HEK293 (cell line): ENCODE measurements at regions not wholly inside any gene's neighbourhood (a gene's known extent, or its start where the extent isn't known, plus 50 kb on each side); places are given as distances from the start of the nearest gene placed in this dataset.

ENCODE experiments used
- CTCF ChIA-PET: fragments of 350-600 bp; formaldehyde crosslinking; extraction: SDS; loops from one replicate; lab custom pipeline; 2021; ENCODE audit warnings: antibody characterized with exemption; lab: Yijun Ruan, JAX
- POLR2A ChIA-PET: fragments of 300-600 bp; formaldehyde crosslinking; extraction: SDS; loops from one replicate; lab custom pipeline; 2020; ENCODE audit warnings: antibody characterized with exemption, inconsistent platforms; lab: Yijun Ruan, JAX
- H3K27ac ChIP-seq: fragments of 200-500 bp; sonication (Bioruptor generic); 2 replicates; pipeline ENCODE4 v1.5.1; 2014; ENCODE audit warnings: low read depth, low read length, control low read depth, inconsistent platforms; ENCODE audit errors: extremely low read depth
- H3K36me3 ChIP-seq, 2 experiments: fragments of 200-500 bp in 1 of 2; sonication (Bioruptor generic) in 1 of 2; 1 replicate in 1 of 2; 2 replicates in 1 of 2; pipeline ENCODE4 v1.5.1; 2014 to 2017; ENCODE audit warnings: inconsistent platforms in 2 of 2, low read length in 2 of 2; ENCODE audit not compliant: control insufficient read depth in 2 of 2, insufficient read depth in 1 of 2
- H3K4me1 ChIP-seq: fragments of 200-500 bp; sonication (Bioruptor generic); 2 replicates; pipeline ENCODE4 v1.5.1; 2014; ENCODE audit warnings: mild to moderate bottlenecking, low read length, inconsistent platforms; ENCODE audit not compliant: control insufficient read depth, insufficient read depth
- H3K4me3 ChIP-seq: 2 replicates; pipeline ENCODE4 v1.5.1; 2011; ENCODE audit warnings: low read depth, mild to moderate bottlenecking, control low read depth, low read length, moderate library complexity
- H3K9me3 ChIP-seq: fragments of 200-500 bp; sonication (Bioruptor generic); 2 replicates; pipeline ENCODE4 v1.5.1; 2014; ENCODE audit warnings: low read depth, low read length, inconsistent platforms; ENCODE audit not compliant: control insufficient read depth, insufficient read depth
- GFI1B ChIP-seq: fragments of 450-650 bp; formaldehyde crosslinking; IDR thresholded peaks from 2 replicates; pipeline ENCODE4 v1.5.1; 2016; ENCODE audit warnings: missing biosample characterization, missing genetic modification characterization
- SP3 ChIP-seq: fragments of 450-650 bp; formaldehyde crosslinking; IDR thresholded peaks from 2 replicates; pipeline ENCODE4 v1.5.1; 2016; ENCODE audit warnings: missing biosample characterization, missing genetic modification characterization
- ZBTB20 ChIP-seq: fragments of 450-650 bp; formaldehyde crosslinking; IDR thresholded peaks from 2 replicates; pipeline ENCODE4 v1.5.1; 2016; ENCODE audit warnings: missing biosample characterization, missing genetic modification characterization
- ZFP41 ChIP-seq: fragments of 450-650 bp; formaldehyde crosslinking; IDR thresholded peaks from 2 replicates; pipeline ENCODE4 v1.5.1; 2016; ENCODE audit warnings: missing biosample characterization, missing genetic modification characterization, borderline replicate concordance
- ZNF10 ChIP-seq: fragments of 450-650 bp; formaldehyde crosslinking; IDR thresholded peaks from 2 replicates; pipeline ENCODE4 v1.5.1; 2017; ENCODE audit warnings: missing biosample characterization, missing genetic modification characterization
- ZNF133 ChIP-seq: fragments of 450-650 bp; formaldehyde crosslinking; IDR thresholded peaks from 2 replicates; pipeline ENCODE4 v1.5.1; 2016; ENCODE audit warnings: missing biosample characterization, missing genetic modification characterization
- ZNF148 ChIP-seq: fragments of 450-650 bp; formaldehyde crosslinking; IDR thresholded peaks from 2 replicates; pipeline ENCODE4 v1.5.0; 2017; ENCODE audit warnings: missing biosample characterization, missing genetic modification characterization, borderline replicate concordance
- ZNF24 ChIP-seq: fragments of 450-650 bp; formaldehyde crosslinking; IDR thresholded peaks from 2 replicates; pipeline ENCODE4 v1.5.1; 2016; ENCODE audit warnings: missing biosample characterization, missing genetic modification characterization
- ZNF248 ChIP-seq: fragments of 450-650 bp; formaldehyde crosslinking; IDR thresholded peaks from 2 replicates; pipeline ENCODE4 v1.5.1; 2017; ENCODE audit warnings: missing biosample characterization, missing genetic modification characterization
- ZNF292 ChIP-seq: fragments of 450-650 bp; formaldehyde crosslinking; IDR thresholded peaks from 2 replicates; pipeline ENCODE4 v1.5.1; 2016; ENCODE audit warnings: low read depth, missing biosample characterization, missing genetic modification characterization, borderline replicate concordance
- ZNF324 ChIP-seq: fragments of 450-650 bp; formaldehyde crosslinking; IDR thresholded peaks from 2 replicates; pipeline ENCODE4 v1.5.1; 2016; ENCODE audit warnings: missing biosample characterization, missing genetic modification characterization
- ZNF37A ChIP-seq: fragments of 450-650 bp; IDR thresholded peaks from 2 replicates; pipeline ENCODE4 v1.5.1; 2018; ENCODE audit warnings: missing biosample characterization, missing genetic modification characterization
- ZNF561 ChIP-seq: fragments of 450-650 bp; IDR thresholded peaks from 2 replicates; pipeline ENCODE4 v1.5.1; 2018; ENCODE audit warnings: missing biosample characterization, missing genetic modification characterization, borderline replicate concordance
- ZNF610 ChIP-seq: fragments of 450-650 bp; formaldehyde crosslinking; IDR thresholded peaks from 2 replicates; pipeline ENCODE4 v1.5.1; 2016; ENCODE audit warnings: missing biosample characterization, missing genetic modification characterization, borderline replicate concordance
- ZNF658 ChIP-seq: fragments of 450-650 bp; formaldehyde crosslinking; IDR thresholded peaks from 2 replicates; pipeline ENCODE4; 2016; ENCODE audit warnings: missing biosample characterization, missing genetic modification characterization
- ZNF660 ChIP-seq: fragments of 450-650 bp; IDR thresholded peaks from 2 replicates; pipeline ENCODE4 v1.5.1; 2018; ENCODE audit warnings: missing biosample characterization, mild to moderate bottlenecking, missing genetic modification characterization
- ZNF670 ChIP-seq: fragments of 450-650 bp; formaldehyde crosslinking; IDR thresholded peaks from 2 replicates; pipeline ENCODE4 v1.5.1; 2016; ENCODE audit warnings: missing biosample characterization, missing genetic modification characterization, low read depth
- ZNF768 ChIP-seq: fragments of 450-650 bp; formaldehyde crosslinking; IDR thresholded peaks from 2 replicates; pipeline ENCODE4 v1.5.1; 2018; ENCODE audit warnings: missing biosample characterization, mild to moderate bottlenecking, missing genetic modification characterization
- ZNF776 ChIP-seq: fragments of 450-650 bp; formaldehyde crosslinking; IDR thresholded peaks from 2 replicates; pipeline ENCODE4 v1.5.0; 2017; ENCODE audit warnings: missing biosample characterization, missing genetic modification characterization, borderline replicate concordance
- TF ChIP-seq, protein P1 (sequence below): fragments of 450-650 bp; formaldehyde crosslinking; IDR thresholded peaks from 2 replicates; pipeline ENCODE4 v1.5.1; 2017; ENCODE audit warnings: missing biosample characterization, mild to moderate bottlenecking, missing genetic modification characterization, moderate library complexity
- TF ChIP-seq, protein P2 (sequence below): fragments of 450-650 bp; formaldehyde crosslinking; IDR thresholded peaks from 2 replicates; pipeline ENCODE4 v1.5.1; 2016; ENCODE audit warnings: missing biosample characterization, missing genetic modification characterization

- no peaks in the 10 kb centered on the region for H3K36me3 ChIP-seq
- TF ChIP-seq ZNF610 (tag by site-specific recombination), result no peak
- TF ChIP-seq ZNF324 (tag by site-specific recombination), result no peak
- TF ChIP-seq ZNF10 (tag by site-specific recombination), result no peak
- TF ChIP-seq ZNF776, result no peak
- H3K4me1 ChIP-seq, result no peaks in the 10 kb centered on the region
- CTCF ChIA-PET, result interaction anchor here (0.6 kb wide), 1 partner anchor 363 kb away, joined by 3 read pairs; no protein-coding TSS in a partner anchor
- POLR2A ChIA-PET, result no interaction called here
- no peak overlapping the region for H3K27ac ChIP-seq
- no peak overlapping the region for H3K4me3 ChIP-seq
- no peaks in the 10 kb centered on the region for H3K9me3 ChIP-seq
Observed at GRCh38 chr15:46654993-46655392, 1020.2 kb downstream of the SQOR start.

GRCh38 chr15:46660096-46660842 is 1025.4 kb downstream of the SQOR start:
- Histone ChIP-seq H3K27ac (no peak overlapping the region), H3K36me3 (no peaks in the 10 kb centered on the region), H3K4me3 (no peak overlapping the region), H3K9me3 (no peaks in the 10 kb centered on the region), H3K4me1 (no peaks in the 10 kb centered on the region)
- TF ChIP-seq ZNF660 (tag by site-specific recombination) (no peak), ZNF37A (tag by site-specific recombination) (no peak), ZNF768 (tag by site-specific recombination) (no peak), ZNF670 (tag by site-specific recombination) (no peak), ZNF248 (no peak), ZNF24 (tag by site-specific recombination) (no peak), ZNF292 (no peak), GFI1B (tag by site-specific recombination) (no peak), ZNF148 (no peak), ZNF561 (tag by site-specific recombination) (no peak), ZNF658 (tag by site-specific recombination) (no peak), SP3 (tag by site-specific recombination) (no peak), ZFP41 (tag by site-specific recombination) (no peak), ZBTB20 (tag by site-specific recombination) (no peak), ZNF133 (no peak)
- TF ChIP-seq, protein P1, sequence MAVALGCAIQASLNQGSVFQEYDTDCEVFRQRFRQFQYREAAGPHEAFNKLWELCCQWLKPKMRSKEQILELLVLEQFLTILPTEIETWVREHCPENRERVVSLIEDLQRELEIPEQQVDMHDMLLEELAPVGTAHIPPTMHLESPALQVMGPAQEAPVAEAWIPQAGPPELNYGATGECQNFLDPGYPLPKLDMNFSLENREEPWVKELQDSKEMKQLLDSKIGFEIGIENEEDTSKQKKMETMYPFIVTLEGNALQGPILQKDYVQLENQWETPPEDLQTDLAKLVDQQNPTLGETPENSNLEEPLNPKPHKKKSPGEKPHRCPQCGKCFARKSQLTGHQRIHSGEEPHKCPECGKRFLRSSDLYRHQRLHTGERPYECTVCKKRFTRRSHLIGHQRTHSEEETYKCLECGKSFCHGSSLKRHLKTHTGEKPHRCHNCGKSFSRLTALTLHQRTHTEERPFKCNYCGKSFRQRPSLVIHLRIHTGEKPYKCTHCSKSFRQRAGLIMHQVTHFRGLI (tag by site-specific recombination), result no peak
- TF ChIP-seq, protein P2, sequence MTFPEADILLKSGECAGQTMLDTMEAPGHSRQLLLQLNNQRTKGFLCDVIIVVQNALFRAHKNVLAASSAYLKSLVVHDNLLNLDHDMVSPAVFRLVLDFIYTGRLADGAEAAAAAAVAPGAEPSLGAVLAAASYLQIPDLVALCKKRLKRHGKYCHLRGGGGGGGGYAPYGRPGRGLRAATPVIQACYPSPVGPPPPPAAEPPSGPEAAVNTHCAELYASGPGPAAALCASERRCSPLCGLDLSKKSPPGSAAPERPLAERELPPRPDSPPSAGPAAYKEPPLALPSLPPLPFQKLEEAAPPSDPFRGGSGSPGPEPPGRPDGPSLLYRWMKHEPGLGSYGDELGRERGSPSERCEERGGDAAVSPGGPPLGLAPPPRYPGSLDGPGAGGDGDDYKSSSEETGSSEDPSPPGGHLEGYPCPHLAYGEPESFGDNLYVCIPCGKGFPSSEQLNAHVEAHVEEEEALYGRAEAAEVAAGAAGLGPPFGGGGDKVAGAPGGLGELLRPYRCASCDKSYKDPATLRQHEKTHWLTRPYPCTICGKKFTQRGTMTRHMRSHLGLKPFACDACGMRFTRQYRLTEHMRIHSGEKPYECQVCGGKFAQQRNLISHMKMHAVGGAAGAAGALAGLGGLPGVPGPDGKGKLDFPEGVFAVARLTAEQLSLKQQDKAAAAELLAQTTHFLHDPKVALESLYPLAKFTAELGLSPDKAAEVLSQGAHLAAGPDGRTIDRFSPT (tag by site-specific recombination), result no peak
- CTCF ChIA-PET, result no interaction called here
- POLR2A ChIA-PET, result no interaction called here
